Activated T-helper 9 cell treated with anti-CD3 and anti-CD28 coated beads, Interleukin-2, amount 50 U/mL, for 16 hours (primary cell): ENCODE measurements at regions not wholly inside any gene's neighbourhood (a gene's known extent, or its start where the extent isn't known, plus 50 kb on each side); places are given as distances from the start of the nearest gene placed in this dataset.
"Not testable (repeated sequence)": the region's sequence is repeated elsewhere in the genome, so short reads cannot be mapped to it uniquely, and the experiment has no call there.

Experiments
- DNase-seq: peaks from one replicate; pipeline ENCODE4 v3.0.0-alpha.2; 2020; ENCODE audit warnings: low read depth

- DNase-seq, result not testable (repeated sequence)
These were observed 767.0 kb downstream of the ADCYAP1 start for GRCh38 chr18:1671710-1672109.

- no peak for DNase-seq
These were observed 771.7 kb downstream of the ADCYAP1 start for GRCh38 chr18:1676387-1676786.

GRCh38 chr18:1680108-1680507, 775.4 kb downstream of the ADCYAP1 start:
- DNase-seq, result no peak

- no peak for DNase-seq
These were observed 787.2 kb downstream of the ADCYAP1 start for GRCh38 chr18:1691863-1692262.

GRCh38 chr18:1708006-1708405, 803.3 kb downstream of the ADCYAP1 start:
- DNase-seq, result no peak

GRCh38 chr18:1710114-1710513, 805.4 kb downstream of the ADCYAP1 start:
- no peak for DNase-seq

GRCh38 chr18:1732143-1732542, 827.5 kb downstream of the ADCYAP1 start:
- no peak for DNase-seq

- no peak for DNase-seq
These were observed 825.2 kb downstream of the METTL4 start for GRCh38 chr18:1746131-1746530.

- no peak for DNase-seq
These were observed 820.1 kb downstream of the METTL4 start for GRCh38 chr18:1751249-1751648.

GRCh38 chr18:1760901-1761300, 810.4 kb downstream of the METTL4 start:
- DNase-seq, result no peak

GRCh38 chr18:1774261-1774660, 797.0 kb downstream of the METTL4 start:
- no peak for DNase-seq

- no peak for DNase-seq
These were observed 793.5 kb downstream of the METTL4 start for GRCh38 chr18:1777843-1778242.

GRCh38 chr18:1778496-1779178, 792.7 kb downstream of the METTL4 start:
- no peak for DNase-seq

GRCh38 chr18:1779587-1779986, 791.7 kb downstream of the METTL4 start:
- DNase-seq, result no peak

GRCh38 chr18:1784113-1784512, 787.2 kb downstream of the METTL4 start:
- no peak for DNase-seq

GRCh38 chr18:1785980-1786379, 785.3 kb downstream of the METTL4 start:
- not testable (repeated sequence) for DNase-seq

- DNase-seq, result no peak
These were observed 774.7 kb downstream of the METTL4 start for GRCh38 chr18:1796636-1797035.

GRCh38 chr18:1797235-1797634, 774.1 kb downstream of the METTL4 start:
- no peak for DNase-seq

- DNase-seq, result no peak
These were observed 765.8 kb downstream of the METTL4 start for GRCh38 chr18:1805521-1805920.

GRCh38 chr18:1806884-1807615, 764.3 kb downstream of the METTL4 start:
- DNase-seq, result no peak

GRCh38 chr18:1811282-1811681, 760.0 kb downstream of the METTL4 start:
- DNase-seq, result no peak

- DNase-seq, result no peak
These were observed 746.0 kb downstream of the METTL4 start for GRCh38 chr18:1825296-1825695.

- DNase-seq, result no peak
These were observed 730.4 kb downstream of the METTL4 start for GRCh38 chr18:1840878-1841277.

- DNase-seq, result no peak
These were observed 724.7 kb downstream of the METTL4 start for GRCh38 chr18:1846640-1847039.
